SK-N-SH treated with all-trans-retinoic acid at 6 μM for 48 hours (cell line): ENCODE measurements at regions not wholly inside any gene's neighbourhood (a gene's known extent, or its start where the extent isn't known, plus 50 kb on each side); places are given as distances from the start of the nearest gene placed in this dataset.

Source experiments
- ESRRG ChIP-seq: fragments of 250-450 bp; sonication (Bioruptor Pico); IDR thresholded peaks from 2 replicates; pipeline ENCODE4 v1.6.1; 2021; ENCODE audit warnings: mild to moderate bottlenecking
- SNAI2 ChIP-seq: fragments of 250-450 bp; sonication (Bioruptor Pico); IDR thresholded peaks from 2 replicates; pipeline ENCODE4 v1.5.0; 2020; ENCODE audit warnings: mild to moderate bottlenecking, moderate library complexity
- TCF4 ChIP-seq: fragments of 250-450 bp; sonication (Bioruptor Pico); IDR thresholded peaks from 2 replicates; pipeline ENCODE4 v1.8.0; 2021; ENCODE audit warnings: mild to moderate bottlenecking, moderate library complexity, borderline replicate concordance
- TOX ChIP-seq: fragments of 250-450 bp; sonication (Bioruptor Pico); IDR thresholded peaks from 2 replicates; pipeline ENCODE4 v1.8.0; 2021; ENCODE audit warnings: mild to moderate bottlenecking, moderate library complexity, borderline replicate concordance
- TF ChIP-seq, protein P1 (sequence below): fragments of 250-450 bp; sonication (Bioruptor Pico); IDR thresholded peaks from 2 replicates; pipeline ENCODE4 v1.5.1; 2020; ENCODE audit warnings: low read depth, mild to moderate bottlenecking, moderate library complexity
- TF ChIP-seq, protein P2 (sequence below): fragments of 250-450 bp; sonication (Bioruptor Pico); IDR thresholded peaks from 2 replicates; pipeline ENCODE4 v1.8.0; 2020; ENCODE audit warnings: mild to moderate bottlenecking, moderate library complexity, borderline replicate concordance

DNA sequence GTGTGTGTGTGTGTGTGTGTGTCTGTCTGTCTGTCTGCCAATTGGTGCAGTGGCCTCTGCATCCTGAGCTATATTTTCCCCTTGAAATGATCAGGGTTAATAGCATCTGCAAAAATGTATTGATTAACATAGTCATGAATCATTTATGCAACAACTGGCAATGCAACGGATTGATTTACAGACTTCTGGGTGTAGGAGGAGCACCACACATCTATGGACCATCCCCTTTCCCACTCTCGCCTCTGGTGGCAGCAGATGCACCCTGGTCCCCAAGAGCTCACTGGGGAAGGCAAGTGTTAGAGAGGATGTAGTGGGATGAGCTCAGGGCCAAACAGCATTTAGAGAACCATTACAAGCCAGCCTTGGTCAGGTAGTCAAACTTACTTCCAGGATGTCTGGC is 272.7 kb upstream of the C2CD4B start:
- TF ChIP-seq SNAI2 (CRISPR knock-in tag) (no peak), ESRRG (CRISPR knock-in tag) (no peak), TCF4 (CRISPR knock-in tag) (no peak), TOX (CRISPR knock-in tag) (no peak)
- TF ChIP-seq, protein P1, sequence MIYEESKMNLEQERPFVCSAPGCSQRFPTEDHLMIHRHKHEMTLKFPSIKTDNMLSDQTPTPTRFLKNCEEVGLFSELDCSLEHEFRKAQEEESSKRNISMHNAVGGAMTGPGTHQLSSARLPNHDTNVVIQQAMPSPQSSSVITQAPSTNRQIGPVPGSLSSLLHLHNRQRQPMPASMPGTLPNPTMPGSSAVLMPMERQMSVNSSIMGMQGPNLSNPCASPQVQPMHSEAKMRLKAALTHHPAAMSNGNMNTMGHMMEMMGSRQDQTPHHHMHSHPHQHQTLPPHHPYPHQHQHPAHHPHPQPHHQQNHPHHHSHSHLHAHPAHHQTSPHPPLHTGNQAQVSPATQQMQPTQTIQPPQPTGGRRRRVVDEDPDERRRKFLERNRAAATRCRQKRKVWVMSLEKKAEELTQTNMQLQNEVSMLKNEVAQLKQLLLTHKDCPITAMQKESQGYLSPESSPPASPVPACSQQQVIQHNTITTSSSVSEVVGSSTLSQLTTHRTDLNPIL (CRISPR knock-in tag), result no peak
- TF ChIP-seq, protein P2, sequence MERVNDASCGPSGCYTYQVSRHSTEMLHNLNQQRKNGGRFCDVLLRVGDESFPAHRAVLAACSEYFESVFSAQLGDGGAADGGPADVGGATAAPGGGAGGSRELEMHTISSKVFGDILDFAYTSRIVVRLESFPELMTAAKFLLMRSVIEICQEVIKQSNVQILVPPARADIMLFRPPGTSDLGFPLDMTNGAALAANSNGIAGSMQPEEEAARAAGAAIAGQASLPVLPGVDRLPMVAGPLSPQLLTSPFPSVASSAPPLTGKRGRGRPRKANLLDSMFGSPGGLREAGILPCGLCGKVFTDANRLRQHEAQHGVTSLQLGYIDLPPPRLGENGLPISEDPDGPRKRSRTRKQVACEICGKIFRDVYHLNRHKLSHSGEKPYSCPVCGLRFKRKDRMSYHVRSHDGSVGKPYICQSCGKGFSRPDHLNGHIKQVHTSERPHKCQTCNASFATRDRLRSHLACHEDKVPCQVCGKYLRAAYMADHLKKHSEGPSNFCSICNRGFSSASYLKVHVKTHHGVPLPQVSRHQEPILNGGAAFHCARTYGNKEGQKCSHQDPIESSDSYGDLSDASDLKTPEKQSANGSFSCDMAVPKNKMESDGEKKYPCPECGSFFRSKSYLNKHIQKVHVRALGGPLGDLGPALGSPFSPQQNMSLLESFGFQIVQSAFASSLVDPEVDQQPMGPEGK (CRISPR knock-in tag), result no peak
